Panc1 (cell line): ENCODE measurements at regions not wholly inside any gene's neighbourhood (a gene's known extent, or its start where the extent isn't known, plus 50 kb on each side); places are given as distances from the start of the nearest gene placed in this dataset.

Experiments used
- ATAC-seq: fragments of 200-7000 bp; cut with Tn5 transposase; 2 replicates; pipeline ENCODE4 v1.9.1; 2020; ENCODE audit warnings: mild to moderate bottlenecking, moderate library complexity
- BruUV-seq: library from RNA; stranded (reverse); fragments of 400-500 nt; replicated peaks from 2 replicates; lab custom pipeline; 2021; lab: Mats Ljungman, UMichigan
- CTCF ChIA-PET: fragments of 300-600 bp; sonication (Branson Sonifier 250); formaldehyde crosslinking; loops from one replicate; lab custom pipeline; 2022; ENCODE audit warnings: antibody characterized with exemption; lab: Charles Lee
- POLR2A ChIA-PET: fragments of 300-600 bp; sonication (Branson Sonifier 250); formaldehyde crosslinking; loops from one replicate; lab custom pipeline; 2022; ENCODE audit warnings: antibody characterized with exemption; lab: Charles Lee
- DNase-seq: peaks from one replicate; pipeline ENCODE4 v3.0.0-alpha.2; 2010; ENCODE audit warnings: low read depth, low spot score
- H3K27ac ChIP-seq: 2 replicates; pipeline ENCODE4 v1.5.1; 2011; ENCODE audit warnings: mild to moderate bottlenecking, low read length, inconsistent platforms
- H3K27me3 ChIP-seq: fragments of 200-500 bp; sonication (Bioruptor generic); 2 replicates; pipeline ENCODE4 v1.6.0; 2014; ENCODE audit warnings: low read length, inconsistent platforms; ENCODE audit not compliant: control insufficient read depth, insufficient read depth
- H3K36me3 ChIP-seq: fragments of 200-500 bp; sonication (Bioruptor generic); 2 replicates; pipeline ENCODE4 v1.5.1; 2014; ENCODE audit warnings: inconsistent platforms, mild to moderate bottlenecking, low read length, moderate library complexity; ENCODE audit not compliant: control insufficient read depth, insufficient read depth
- H3K4me1 ChIP-seq: 2 replicates; pipeline ENCODE4 v1.5.1; 2011; ENCODE audit warnings: inconsistent platforms, mild to moderate bottlenecking, low read length, moderate library complexity; ENCODE audit not compliant: control insufficient read depth, insufficient read depth
- H3K4me3 ChIP-seq, 2 experiments: 2 replicates each; pipeline ENCODE4 v1.5.1; 2011 to 2012; ENCODE audit warnings: low read depth in 2 of 2, low read length in 2 of 2, mild to moderate bottlenecking in 2 of 2, inconsistent platforms in 1 of 2, moderate library complexity in 1 of 2
- H3K9me3 ChIP-seq: fragments of 200-500 bp; sonication (Bioruptor generic); 2 replicates; pipeline ENCODE4 v1.5.1; 2014; ENCODE audit warnings: low read depth, mild to moderate bottlenecking, inconsistent platforms, low read length, moderate library complexity; ENCODE audit not compliant: control insufficient read depth, insufficient read depth
- POLR2AphosphoS5 ChIP-seq: IDR thresholded peaks from 2 replicates; pipeline ENCODE4 v1.6.1; 2012; ENCODE audit warnings: mild to moderate bottlenecking, low read depth, low read length, moderate library complexity
- SIN3A ChIP-seq: IDR thresholded peaks from 2 replicates; pipeline ENCODE4 v1.6.1; 2012; ENCODE audit warnings: low read depth, mild to moderate bottlenecking, low read length, moderate library complexity, borderline replicate concordance; ENCODE audit not compliant: insufficient read depth
- TCF7L2 ChIP-seq: IDR thresholded peaks from 2 replicates; pipeline ENCODE4 v1.6.1; 2011; ENCODE audit warnings: mild to moderate bottlenecking, low read depth, low read length, inconsistent platforms
- in situ Hi-C: cut with HindIII; loops from 2 replicates; pipeline ENCODE4 v1.10.0; 2016; ENCODE audit warnings: low sequenced_read_pairs, low pct_unique_long_range_greater_than_20kb
- intact Hi-C: fragments of 100-400 bp; cut with micrococcal nuclease; formaldehyde crosslinking; loops from one replicate; pipeline ENCODE4 v1.10.0; 2022; ENCODE audit not compliant: unreplicated experiment
- TF ChIP-seq, protein P1 (sequence below): fragments of 450-650 bp; IDR thresholded peaks from 2 replicates; pipeline ENCODE4 v1.5.1; 2017; ENCODE audit warnings: mild to moderate bottlenecking
- TF ChIP-seq, protein P2 (sequence below), 2 experiments: IDR thresholded peaks; 2 replicates each; pipeline ENCODE4 v1.6.1; 2011 to 2012; ENCODE audit warnings: low read depth in 2 of 2, control low read depth in 1 of 2, low read length in 1 of 2, mild to moderate bottlenecking in 1 of 2, moderate library complexity in 1 of 2; ENCODE audit not compliant: insufficient read depth in 1 of 2

DNA sequence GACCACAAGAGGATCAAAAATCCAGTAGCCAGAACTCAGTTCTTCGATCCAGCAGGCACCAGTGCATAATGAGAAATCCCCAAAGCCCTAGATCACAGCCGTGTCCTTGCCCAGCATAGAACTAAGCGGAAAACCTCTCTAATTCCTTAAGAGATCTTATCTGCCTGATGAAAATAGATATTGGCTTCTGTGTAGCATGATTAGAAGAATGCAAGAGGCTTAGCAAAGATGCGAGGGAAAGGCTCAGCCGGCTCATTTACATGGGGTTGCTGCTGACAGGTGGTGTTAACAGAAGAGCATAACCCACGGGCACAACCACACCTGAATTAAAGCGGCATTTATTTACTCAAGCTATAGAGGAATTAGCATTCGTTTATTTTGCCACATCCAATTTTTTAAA is 400.0 kb upstream of the ADAMTS16 start:
- Histone ChIP-seq H3K27ac (no peak overlapping the region), H3K27me3 (no peaks in the 10 kb centered on the region), H3K9me3 (no peaks in the 10 kb centered on the region), H3K4me3 (no peak overlapping the region), H3K4me1 (no peaks in the 10 kb centered on the region), H3K36me3 (no peaks in the 10 kb centered on the region)
- BruUV-seq = no TSS peak
- TF ChIP-seq, protein P1, sequence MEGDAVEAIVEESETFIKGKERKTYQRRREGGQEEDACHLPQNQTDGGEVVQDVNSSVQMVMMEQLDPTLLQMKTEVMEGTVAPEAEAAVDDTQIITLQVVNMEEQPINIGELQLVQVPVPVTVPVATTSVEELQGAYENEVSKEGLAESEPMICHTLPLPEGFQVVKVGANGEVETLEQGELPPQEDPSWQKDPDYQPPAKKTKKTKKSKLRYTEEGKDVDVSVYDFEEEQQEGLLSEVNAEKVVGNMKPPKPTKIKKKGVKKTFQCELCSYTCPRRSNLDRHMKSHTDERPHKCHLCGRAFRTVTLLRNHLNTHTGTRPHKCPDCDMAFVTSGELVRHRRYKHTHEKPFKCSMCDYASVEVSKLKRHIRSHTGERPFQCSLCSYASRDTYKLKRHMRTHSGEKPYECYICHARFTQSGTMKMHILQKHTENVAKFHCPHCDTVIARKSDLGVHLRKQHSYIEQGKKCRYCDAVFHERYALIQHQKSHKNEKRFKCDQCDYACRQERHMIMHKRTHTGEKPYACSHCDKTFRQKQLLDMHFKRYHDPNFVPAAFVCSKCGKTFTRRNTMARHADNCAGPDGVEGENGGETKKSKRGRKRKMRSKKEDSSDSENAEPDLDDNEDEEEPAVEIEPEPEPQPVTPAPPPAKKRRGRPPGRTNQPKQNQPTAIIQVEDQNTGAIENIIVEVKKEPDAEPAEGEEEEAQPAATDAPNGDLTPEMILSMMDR = no peak
- TF ChIP-seq POLR2AphosphoS5 (no peak), SIN3A (no peak), TCF7L2 (no peak)
- TF ChIP-seq, protein P2, sequence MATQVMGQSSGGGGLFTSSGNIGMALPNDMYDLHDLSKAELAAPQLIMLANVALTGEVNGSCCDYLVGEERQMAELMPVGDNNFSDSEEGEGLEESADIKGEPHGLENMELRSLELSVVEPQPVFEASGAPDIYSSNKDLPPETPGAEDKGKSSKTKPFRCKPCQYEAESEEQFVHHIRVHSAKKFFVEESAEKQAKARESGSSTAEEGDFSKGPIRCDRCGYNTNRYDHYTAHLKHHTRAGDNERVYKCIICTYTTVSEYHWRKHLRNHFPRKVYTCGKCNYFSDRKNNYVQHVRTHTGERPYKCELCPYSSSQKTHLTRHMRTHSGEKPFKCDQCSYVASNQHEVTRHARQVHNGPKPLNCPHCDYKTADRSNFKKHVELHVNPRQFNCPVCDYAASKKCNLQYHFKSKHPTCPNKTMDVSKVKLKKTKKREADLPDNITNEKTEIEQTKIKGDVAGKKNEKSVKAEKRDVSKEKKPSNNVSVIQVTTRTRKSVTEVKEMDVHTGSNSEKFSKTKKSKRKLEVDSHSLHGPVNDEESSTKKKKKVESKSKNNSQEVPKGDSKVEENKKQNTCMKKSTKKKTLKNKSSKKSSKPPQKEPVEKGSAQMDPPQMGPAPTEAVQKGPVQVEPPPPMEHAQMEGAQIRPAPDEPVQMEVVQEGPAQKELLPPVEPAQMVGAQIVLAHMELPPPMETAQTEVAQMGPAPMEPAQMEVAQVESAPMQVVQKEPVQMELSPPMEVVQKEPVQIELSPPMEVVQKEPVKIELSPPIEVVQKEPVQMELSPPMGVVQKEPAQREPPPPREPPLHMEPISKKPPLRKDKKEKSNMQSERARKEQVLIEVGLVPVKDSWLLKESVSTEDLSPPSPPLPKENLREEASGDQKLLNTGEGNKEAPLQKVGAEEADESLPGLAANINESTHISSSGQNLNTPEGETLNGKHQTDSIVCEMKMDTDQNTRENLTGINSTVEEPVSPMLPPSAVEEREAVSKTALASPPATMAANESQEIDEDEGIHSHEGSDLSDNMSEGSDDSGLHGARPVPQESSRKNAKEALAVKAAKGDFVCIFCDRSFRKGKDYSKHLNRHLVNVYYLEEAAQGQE (IDR thresholded peaks at IDR 0.05; ENCODE audit: insufficient read depth in 1 of 2, low read depth in 2 of 2, low read length in 1 of 2) = no peak
- in situ Hi-C loops = no loop called here
- no peak for ATAC-seq
- ChIA-PET CTCF (no interaction called here), POLR2A (no interaction called here)
- DNase-seq = no peak
- intact Hi-C loops = no loop called here

DNA sequence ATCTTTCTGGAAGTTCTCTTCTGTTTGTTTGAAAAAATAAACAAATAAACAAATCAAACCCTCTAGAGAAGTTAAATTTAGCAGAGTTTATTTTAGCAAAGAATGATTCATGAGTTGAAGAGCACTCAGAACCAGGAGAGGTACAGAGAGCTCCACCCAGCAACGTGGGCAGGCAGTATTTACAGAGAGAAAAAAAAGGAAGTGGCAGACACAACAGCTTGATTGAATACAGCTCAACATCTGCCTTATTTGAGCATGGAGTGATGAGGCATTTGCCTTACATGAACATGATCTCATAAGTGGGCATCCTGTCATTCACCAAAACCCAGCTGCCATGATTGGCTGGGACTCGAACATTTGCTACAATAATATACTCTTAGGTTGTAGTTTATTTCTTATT is 381.6 kb upstream of the ADAMTS16 start:
- POLR2A ChIA-PET = no interaction called here
- CTCF ChIA-PET = no interaction called here
- H3K36me3 ChIP-seq = no peaks in the 10 kb centered on the region
- no peak overlapping the region for H3K27ac ChIP-seq
- in situ Hi-C loops (no loop called here), intact Hi-C loops (no loop called here)
- DNase-seq (no peak), ATAC-seq (no peak)
- H3K27me3 ChIP-seq = no peaks in the 10 kb centered on the region
- H3K9me3 ChIP-seq = no peaks in the 10 kb centered on the region
- no TSS peak for BruUV-seq
- H3K4me1 ChIP-seq = no peaks in the 10 kb centered on the region
- H3K4me3 ChIP-seq = no peak overlapping the region
- no peak for TF ChIP-seq SIN3A
- no peak for TF ChIP-seq POLR2AphosphoS5
- TF ChIP-seq, protein P1 = no peak
- no peak for TF ChIP-seq TCF7L2
- TF ChIP-seq, protein P2 (IDR thresholded peaks at IDR 0.05; ENCODE audit: insufficient read depth in 1 of 2, low read depth in 2 of 2, low read length in 1 of 2) = no peak
